HEK293 (cell line): ENCODE measurements at regions not wholly inside any gene's neighbourhood (a gene's known extent, or its start where the extent isn't known, plus 50 kb on each side); places are given as distances from the start of the nearest gene placed in this dataset.

Experiments
- CTCF ChIA-PET: fragments of 350-600 bp; formaldehyde crosslinking; extraction: SDS; loops from one replicate; lab custom pipeline; 2021; ENCODE audit warnings: antibody characterized with exemption; lab: Yijun Ruan, JAX
- POLR2A ChIA-PET: fragments of 300-600 bp; formaldehyde crosslinking; extraction: SDS; loops from one replicate; lab custom pipeline; 2020; ENCODE audit warnings: antibody characterized with exemption, inconsistent platforms; lab: Yijun Ruan, JAX
- H3K27ac ChIP-seq: fragments of 200-500 bp; sonication (Bioruptor generic); 2 replicates; pipeline ENCODE4 v1.5.1; 2014; ENCODE audit warnings: low read depth, low read length, control low read depth, inconsistent platforms; ENCODE audit errors: extremely low read depth
- H3K36me3 ChIP-seq, 2 experiments: fragments of 200-500 bp in 1 of 2; sonication (Bioruptor generic) in 1 of 2; 1 replicate in 1 of 2; 2 replicates in 1 of 2; pipeline ENCODE4 v1.5.1; 2014 to 2017; ENCODE audit warnings: inconsistent platforms in 2 of 2, low read length in 2 of 2; ENCODE audit not compliant: control insufficient read depth in 2 of 2, insufficient read depth in 1 of 2
- H3K4me1 ChIP-seq: fragments of 200-500 bp; sonication (Bioruptor generic); 2 replicates; pipeline ENCODE4 v1.5.1; 2014; ENCODE audit warnings: mild to moderate bottlenecking, low read length, inconsistent platforms; ENCODE audit not compliant: control insufficient read depth, insufficient read depth
- H3K4me3 ChIP-seq: 2 replicates; pipeline ENCODE4 v1.5.1; 2011; ENCODE audit warnings: low read depth, mild to moderate bottlenecking, control low read depth, low read length, moderate library complexity
- H3K9me3 ChIP-seq: fragments of 200-500 bp; sonication (Bioruptor generic); 2 replicates; pipeline ENCODE4 v1.5.1; 2014; ENCODE audit warnings: low read depth, low read length, inconsistent platforms; ENCODE audit not compliant: control insufficient read depth, insufficient read depth
- HIC1 ChIP-seq: fragments of 450-650 bp; formaldehyde crosslinking; IDR thresholded peaks from 2 replicates; pipeline ENCODE4 v1.5.1; 2016; ENCODE audit warnings: missing biosample characterization, missing genetic modification characterization
- IKZF3 ChIP-seq: fragments of 450-650 bp; IDR thresholded peaks from 2 replicates; pipeline ENCODE4 v1.5.0; 2018; ENCODE audit warnings: missing biosample characterization, mild to moderate bottlenecking, missing genetic modification characterization, moderate library complexity
- ZFP3 ChIP-seq: fragments of 450-650 bp; formaldehyde crosslinking; IDR thresholded peaks from 2 replicates; pipeline ENCODE4 v1.5.1; 2016; ENCODE audit warnings: low read depth, missing biosample characterization, missing genetic modification characterization
- ZFP41 ChIP-seq: fragments of 450-650 bp; formaldehyde crosslinking; IDR thresholded peaks from 2 replicates; pipeline ENCODE4 v1.5.1; 2016; ENCODE audit warnings: missing biosample characterization, missing genetic modification characterization, borderline replicate concordance
- ZNF114 ChIP-seq: fragments of 450-650 bp; formaldehyde crosslinking; IDR thresholded peaks from 2 replicates; pipeline ENCODE4 v1.5.0; 2017; ENCODE audit warnings: missing biosample characterization, missing genetic modification characterization
- ZNF157 ChIP-seq: fragments of 450-650 bp; formaldehyde crosslinking; IDR thresholded peaks from 2 replicates; pipeline ENCODE4 v1.5.1; 2016; ENCODE audit warnings: missing biosample characterization, missing genetic modification characterization
- ZNF248 ChIP-seq: fragments of 450-650 bp; formaldehyde crosslinking; IDR thresholded peaks from 2 replicates; pipeline ENCODE4 v1.5.1; 2017; ENCODE audit warnings: missing biosample characterization, missing genetic modification characterization
- ZNF350 ChIP-seq: fragments of 450-650 bp; formaldehyde crosslinking; IDR thresholded peaks from 2 replicates; pipeline ENCODE4 v1.5.0; 2017; ENCODE audit warnings: missing biosample characterization, mild to moderate bottlenecking, missing genetic modification characterization
- ZNF629 ChIP-seq: fragments of 450-650 bp; formaldehyde crosslinking; IDR thresholded peaks from 2 replicates; pipeline ENCODE4 v1.5.1; 2017; ENCODE audit warnings: missing biosample characterization, missing genetic modification characterization
- ZNF692 ChIP-seq: fragments of 450-650 bp; formaldehyde crosslinking; IDR thresholded peaks from 2 replicates; pipeline ENCODE4 v1.5.1; 2016; ENCODE audit warnings: missing biosample characterization, missing genetic modification characterization
- ZNF768 ChIP-seq: fragments of 450-650 bp; formaldehyde crosslinking; IDR thresholded peaks from 2 replicates; pipeline ENCODE4 v1.5.1; 2018; ENCODE audit warnings: missing biosample characterization, mild to moderate bottlenecking, missing genetic modification characterization
- ZNF837 ChIP-seq: fragments of 450-650 bp; formaldehyde crosslinking; IDR thresholded peaks from 2 replicates; pipeline ENCODE4 v1.5.1; 2016; ENCODE audit warnings: missing biosample characterization, missing genetic modification characterization
- ZNF843 ChIP-seq: fragments of 450-650 bp; formaldehyde crosslinking; IDR thresholded peaks from 2 replicates; pipeline ENCODE4 v1.5.1; 2016; ENCODE audit warnings: missing biosample characterization, missing genetic modification characterization
- TF ChIP-seq, protein P1 (sequence below): fragments of 450-650 bp; formaldehyde crosslinking; IDR thresholded peaks from 2 replicates; pipeline ENCODE4 v1.5.1; 2016; ENCODE audit warnings: missing biosample characterization, missing genetic modification characterization, borderline replicate concordance

- ChIA-PET POLR2A (no interaction called here), CTCF (no interaction called here)
- Histone ChIP-seq H3K4me1 (no peaks in the 10 kb centered on the region), H3K36me3 (no peaks in the 10 kb centered on the region), H3K9me3 (no peaks in the 10 kb centered on the region), H3K27ac (no peak overlapping the region), H3K4me3 (no peak overlapping the region)
- TF ChIP-seq ZNF114 (tag by site-specific recombination) (no peak), ZNF248 (tag by site-specific recombination) (no peak), ZNF157 (tag by site-specific recombination) (no peak), ZNF629 (tag by site-specific recombination) (no peak), ZNF768 (no peak), ZFP3 (tag by site-specific recombination) (no peak), ZFP41 (tag by site-specific recombination) (no peak), ZNF837 (tag by site-specific recombination) (no peak), ZNF350 (tag by site-specific recombination) (no peak)
- TF ChIP-seq, protein P1, sequence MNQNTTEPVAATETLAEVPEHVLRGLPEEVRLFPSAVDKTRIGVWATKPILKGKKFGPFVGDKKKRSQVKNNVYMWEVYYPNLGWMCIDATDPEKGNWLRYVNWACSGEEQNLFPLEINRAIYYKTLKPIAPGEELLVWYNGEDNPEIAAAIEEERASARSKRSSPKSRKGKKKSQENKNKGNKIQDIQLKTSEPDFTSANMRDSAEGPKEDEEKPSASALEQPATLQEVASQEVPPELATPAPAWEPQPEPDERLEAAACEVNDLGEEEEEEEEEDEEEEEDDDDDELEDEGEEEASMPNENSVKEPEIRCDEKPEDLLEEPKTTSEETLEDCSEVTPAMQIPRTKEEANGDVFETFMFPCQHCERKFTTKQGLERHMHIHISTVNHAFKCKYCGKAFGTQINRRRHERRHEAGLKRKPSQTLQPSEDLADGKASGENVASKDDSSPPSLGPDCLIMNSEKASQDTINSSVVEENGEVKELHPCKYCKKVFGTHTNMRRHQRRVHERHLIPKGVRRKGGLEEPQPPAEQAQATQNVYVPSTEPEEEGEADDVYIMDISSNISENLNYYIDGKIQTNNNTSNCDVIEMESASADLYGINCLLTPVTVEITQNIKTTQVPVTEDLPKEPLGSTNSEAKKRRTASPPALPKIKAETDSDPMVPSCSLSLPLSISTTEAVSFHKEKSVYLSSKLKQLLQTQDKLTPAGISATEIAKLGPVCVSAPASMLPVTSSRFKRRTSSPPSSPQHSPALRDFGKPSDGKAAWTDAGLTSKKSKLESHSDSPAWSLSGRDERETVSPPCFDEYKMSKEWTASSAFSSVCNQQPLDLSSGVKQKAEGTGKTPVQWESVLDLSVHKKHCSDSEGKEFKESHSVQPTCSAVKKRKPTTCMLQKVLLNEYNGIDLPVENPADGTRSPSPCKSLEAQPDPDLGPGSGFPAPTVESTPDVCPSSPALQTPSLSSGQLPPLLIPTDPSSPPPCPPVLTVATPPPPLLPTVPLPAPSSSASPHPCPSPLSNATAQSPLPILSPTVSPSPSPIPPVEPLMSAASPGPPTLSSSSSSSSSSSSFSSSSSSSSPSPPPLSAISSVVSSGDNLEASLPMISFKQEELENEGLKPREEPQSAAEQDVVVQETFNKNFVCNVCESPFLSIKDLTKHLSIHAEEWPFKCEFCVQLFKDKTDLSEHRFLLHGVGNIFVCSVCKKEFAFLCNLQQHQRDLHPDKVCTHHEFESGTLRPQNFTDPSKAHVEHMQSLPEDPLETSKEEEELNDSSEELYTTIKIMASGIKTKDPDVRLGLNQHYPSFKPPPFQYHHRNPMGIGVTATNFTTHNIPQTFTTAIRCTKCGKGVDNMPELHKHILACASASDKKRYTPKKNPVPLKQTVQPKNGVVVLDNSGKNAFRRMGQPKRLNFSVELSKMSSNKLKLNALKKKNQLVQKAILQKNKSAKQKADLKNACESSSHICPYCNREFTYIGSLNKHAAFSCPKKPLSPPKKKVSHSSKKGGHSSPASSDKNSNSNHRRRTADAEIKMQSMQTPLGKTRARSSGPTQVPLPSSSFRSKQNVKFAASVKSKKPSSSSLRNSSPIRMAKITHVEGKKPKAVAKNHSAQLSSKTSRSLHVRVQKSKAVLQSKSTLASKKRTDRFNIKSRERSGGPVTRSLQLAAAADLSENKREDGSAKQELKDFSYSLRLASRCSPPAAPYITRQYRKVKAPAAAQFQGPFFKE (tag by site-specific recombination): no peak
Measured at GRCh38 chr3:78123058-78123457, 1083.2 kb downstream of the ROBO2 start.

- Histone ChIP-seq H3K9me3 (no peaks in the 10 kb centered on the region), H3K36me3 (no peaks in the 10 kb centered on the region), H3K27ac (no peak overlapping the region), H3K4me3 (no peak overlapping the region), H3K4me1 (no peaks in the 10 kb centered on the region)
- CTCF ChIA-PET: no interaction called here
- POLR2A ChIA-PET: no interaction called here
- no peak for TF ChIP-seq IKZF3 (tag by site-specific recombination)
- no peak for TF ChIP-seq HIC1 (tag by site-specific recombination)
- TF ChIP-seq ZNF692 (tag by site-specific recombination): no peak
- no peak for TF ChIP-seq ZNF843
Measured at GRCh38 chr3:78129707-78130106, 1089.8 kb downstream of the ROBO2 start.
